SK-N-MC (cell line): ENCODE measurements at regions not wholly inside any gene's neighbourhood (a gene's known extent, or its start where the extent isn't known, plus 50 kb on each side); places are given as distances from the start of the nearest gene placed in this dataset.

Experiments used
- EZH2 ChIP-seq: fragments of 200-600 bp; sonication (generic); IDR thresholded peaks from one replicate; pipeline ENCODE4 v1.6.1; 2017; ENCODE audit warnings: antibody characterized with exemption
- POLR2AphosphoS5 ChIP-seq: IDR thresholded peaks from 2 replicates; pipeline ENCODE4 v1.6.1; 2012; ENCODE audit warnings: mild to moderate bottlenecking, low read depth, low read length, borderline replicate concordance

GRCh38 chr20:24146231-24146634 lies 157.7 kb upstream of the GGTLC1 start:
- no peak for TF ChIP-seq EZH2
- no peak for TF ChIP-seq POLR2AphosphoS5
